K562 (cell line): ENCODE measurements at regions not wholly inside any gene's neighbourhood (a gene's known extent, or its start where the extent isn't known, plus 50 kb on each side); places are given as distances from the start of the nearest gene placed in this dataset.
A peak's percentile ranks its signal among the peaks of the same experiment; 100 is the strongest.

Source experiments
- ATAC-seq: fragments of 200-7000 bp; cut with Tn5 transposase; 3 replicates; pipeline ENCODE4 v1.9.1; 2020; ENCODE audit warnings: moderate library complexity
- BruUV-seq: library from RNA; stranded (reverse); fragments of 400-500 nt; replicated peaks from 2 replicates; lab custom pipeline; 2021; lab: Mats Ljungman, UMichigan
- CTCF ChIA-PET: fragments of 300-600 bp; formaldehyde crosslinking; extraction: SDS; loops from one replicate; lab custom pipeline; 2021; ENCODE audit warnings: low intra/inter-chr PET ratio; lab: Yijun Ruan, JAX
- POLR2A ChIA-PET: fragments of 300-600, 350-650 bp; sonication (Branson Sonifier 250); formaldehyde crosslinking; extraction: SDS; loops from one replicate; lab custom pipeline; 2021; ENCODE audit warnings: antibody characterized with exemption, inconsistent platforms; lab: Yijun Ruan, JAX
- DNase-seq, 4 experiments: peaks; one replicate each; pipeline versions ENCODE4 v3.0.0 to v3.0.0-alpha.2; 2011 to 2018; ENCODE audit warnings: low spot score in 3 of 4, mixed read lengths in 3 of 4; ENCODE audit errors: extremely low read depth in 1 of 4
- FAIRE-seq: peaks from 2 replicates; lab custom pipeline; 2011; peaks lifted over from hg19 to GRCh38; lab: Jason Lieb, UNC
- H2AFZ ChIP-seq: 2 replicates; pipeline ENCODE4 v1.6.0; 2011; ENCODE audit warnings: low read depth, low read length, control low read depth, inconsistent platforms
- H3K27ac ChIP-seq: fragments of 200-600 bp; 3 replicates; pipeline ENCODE4 v1.8.0; 2011; ENCODE audit warnings: low read depth, mild to moderate bottlenecking, control low read depth, inconsistent platforms, low read length, moderate library complexity, mixed read lengths; ENCODE audit errors: extremely low read depth
- H3K27me3 ChIP-seq, 2 experiments: fragments of 300-600 bp in 1 of 2; 2 replicates in 1 of 2; 3 replicates in 1 of 2; pipeline versions ENCODE4 v1.6.0 to v1.8.0; 2011; ENCODE audit warnings: inconsistent platforms in 2 of 2, low read length in 2 of 2, mild to moderate bottlenecking in 1 of 2, mixed read lengths in 1 of 2, moderate library complexity in 1 of 2; ENCODE audit not compliant: control insufficient read depth in 2 of 2, insufficient read depth in 2 of 2
- H3K36me3 ChIP-seq: fragments of 300-600 bp; 3 replicates; pipeline ENCODE4 v1.8.0; 2011; ENCODE audit warnings: mild to moderate bottlenecking, low read length, inconsistent platforms; ENCODE audit not compliant: control insufficient read depth, insufficient read depth
- H3K4me1 ChIP-seq, 2 experiments: fragments of 200-600 bp in 1 of 2; replicated peaks in 1 of 2; 2 replicates in 1 of 2; 3 replicates in 1 of 2; pipeline versions ENCODE4 v1.5.1 to v1.8.0; 2011; ENCODE audit warnings: inconsistent platforms in 2 of 2, low read length in 2 of 2, mild to moderate bottlenecking in 1 of 2, mixed read lengths in 1 of 2, moderate library complexity in 1 of 2; ENCODE audit not compliant: control insufficient read depth in 2 of 2, insufficient read depth in 2 of 2
- H3K4me2 ChIP-seq: 2 replicates; pipeline ENCODE4 v1.6.1; 2011; ENCODE audit warnings: low read length, control low read depth, inconsistent platforms, mixed read lengths; ENCODE audit not compliant: insufficient read depth
- H3K4me3 ChIP-seq: fragments of 200-600 bp; sonication (generic), shearing (Covaris generic); 2 replicates; pipeline ENCODE4 v1.5.1; 2016; ENCODE audit warnings: control low read depth, inconsistent platforms
- H3K79me2 ChIP-seq: fragments of 200-600 bp; 3 replicates; pipeline ENCODE4 v1.8.0; 2011; ENCODE audit warnings: low read length, inconsistent platforms; ENCODE audit not compliant: control insufficient read depth, insufficient read depth
- H3K9ac ChIP-seq, 2 experiments: 2 replicates each; pipeline versions ENCODE4 v1.6.0 to v1.6.1; 2011; ENCODE audit warnings: low read depth in 2 of 2, low read length in 2 of 2, control low read depth in 1 of 2, inconsistent platforms in 1 of 2, mild to moderate bottlenecking in 1 of 2, mixed read lengths in 1 of 2; ENCODE audit not compliant: insufficient read depth in 1 of 2
- H3K9me1 ChIP-seq: one replicate; pipeline ENCODE4 v1.6.0; 2011; ENCODE audit warnings: inconsistent platforms, mild to moderate bottlenecking, low read length, moderate library complexity; ENCODE audit not compliant: control insufficient read depth, insufficient read depth
- H3K9me3 ChIP-seq: replicated peaks from 2 replicates; pipeline ENCODE4 v1.5.1; 2011; ENCODE audit warnings: low read depth, low read length, inconsistent platforms; ENCODE audit not compliant: control insufficient read depth, insufficient read depth
- H4K20me1 ChIP-seq: replicated peaks from 2 replicates; pipeline ENCODE4 v1.6.1; 2011; ENCODE audit warnings: low read length, inconsistent platforms, mixed read lengths; ENCODE audit not compliant: control insufficient read depth, insufficient read depth
- CBX2 ChIP-seq: fragments of 200-600 bp; sonication (generic); IDR thresholded peaks from one replicate; pipeline ENCODE4 v1.6.1; 2012; ENCODE audit warnings: mild to moderate bottlenecking, low read length, inconsistent platforms; ENCODE audit not compliant: insufficient read depth, poor library complexity, severe bottlenecking
- MXD1 ChIP-seq: fragments of 250-450 bp; sonication (Bioruptor Pico); IDR thresholded peaks from 2 replicates; pipeline ENCODE4 v1.8.0; 2021; ENCODE audit warnings: borderline replicate concordance, mild to moderate bottlenecking, moderate library complexity; ENCODE audit not compliant: poor library complexity, severe bottlenecking
- WGBS: fragments of 100-300 bp; shearing (Covaris generic); methylation state at CpG from one replicate; pipeline ENCODE4 v1.1.6; 2016; ENCODE audit warnings: low coverage, mixed read lengths; ENCODE audit not compliant: insufficient coverage; ENCODE audit errors: missing lambda C conversion rate; 5-methylcytosine and 5-hydroxymethylcytosine counted together
- in situ Hi-C: fragments of 300-500 bp; cut with MboI; formaldehyde crosslinking; loops from 4 replicates; pipeline ENCODE4 v1.15.0; 2018; ENCODE audit warnings: inconsistent platforms, mixed read lengths
- intact Hi-C: fragments of 100-400 bp; cut with micrococcal nuclease; formaldehyde crosslinking; loops from 2 replicates; pipeline ENCODE4 v1.14.2; 2022

GRCh38 chr9:107740088-107740980, 250.8 kb upstream of the KLF4 start:
- FAIRE-seq = no peak
- H4K20me1 ChIP-seq = no peaks in the 10 kb centered on the region
- H3K4me3 ChIP-seq = no peak overlapping the region
- no peaks in the 10 kb centered on the region for H3K9me1 ChIP-seq
- H2AFZ ChIP-seq = no peak overlapping the region
- no peak overlapping the region for H3K27ac ChIP-seq
- peaks cover 18 to 55% of the 10 kb centered on the region in 2 experiments for H3K27me3 ChIP-seq
- ChIA-PET POLR2A (interaction anchor here (0.6 to 1.6 kb wide), 2 partner anchors 8 to 10 kb away, joined by 3 to 6 read pairs; no protein-coding TSS in a partner anchor), CTCF (no interaction called here)
- in situ Hi-C loops (no loop called here), intact Hi-C loops (no loop called here)
- no TSS peak for BruUV-seq
- TF ChIP-seq MXD1 (CRISPR knock-in tag) (no peak), CBX2 (no peak)
- no peak overlapping the region for H3K4me2 ChIP-seq
- peak; percentile 34; the same call in 2 of the 3 replicates for ATAC-seq
- no peaks in the 10 kb centered on the region for H3K79me2 ChIP-seq
- 4% methylated on average over 9 of the region's 10 CpGs for WGBS
- no peaks in the 10 kb centered on the region for H3K9me3 ChIP-seq
- H3K9ac ChIP-seq = no peak overlapping the region
- no peak for DNase-seq
- H3K36me3 ChIP-seq = no peaks in the 10 kb centered on the region
- peaks cover 0 to 4% of the 10 kb centered on the region in 2 experiments; a peak in 2 of 5 replicates for H3K4me1 ChIP-seq
